Glomerular endothelial cell (primary cell): ENCODE measurements at regions not wholly inside any gene's neighbourhood (a gene's known extent, or its start where the extent isn't known, plus 50 kb on each side); places are given as distances from the start of the nearest gene placed in this dataset.

Experiments used
- DNase-seq: peaks from one replicate; pipeline ENCODE4 v3.0.0-alpha.2; 2011; ENCODE audit warnings: low read depth, low spot score; ENCODE audit errors: extremely low read depth

GRCh38 chr3:72698154-72698917, 149.9 kb downstream of the SHQ1 start:
- DNase-seq = no peak

DNA sequence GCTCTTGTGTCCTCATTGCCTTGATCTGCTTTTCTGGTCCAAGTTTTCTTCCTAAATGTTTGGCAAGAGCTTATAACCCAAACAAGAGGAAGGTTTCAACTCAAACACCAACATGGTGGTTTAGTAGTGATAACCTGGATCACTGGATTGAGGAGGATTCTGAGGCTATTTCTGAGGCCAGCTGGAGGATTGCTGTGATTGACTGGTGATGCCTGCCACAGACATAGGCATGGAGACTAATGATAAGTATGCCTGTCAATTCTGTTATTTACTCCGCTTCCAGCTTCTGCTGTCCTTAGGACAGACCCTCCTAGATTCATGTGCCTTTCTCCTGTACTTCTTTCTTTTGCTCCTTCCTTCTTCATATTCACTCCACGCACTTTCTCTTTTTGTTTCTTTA, 150.5 kb downstream of the SHQ1 start:
- DNase-seq = no peak

DNA sequence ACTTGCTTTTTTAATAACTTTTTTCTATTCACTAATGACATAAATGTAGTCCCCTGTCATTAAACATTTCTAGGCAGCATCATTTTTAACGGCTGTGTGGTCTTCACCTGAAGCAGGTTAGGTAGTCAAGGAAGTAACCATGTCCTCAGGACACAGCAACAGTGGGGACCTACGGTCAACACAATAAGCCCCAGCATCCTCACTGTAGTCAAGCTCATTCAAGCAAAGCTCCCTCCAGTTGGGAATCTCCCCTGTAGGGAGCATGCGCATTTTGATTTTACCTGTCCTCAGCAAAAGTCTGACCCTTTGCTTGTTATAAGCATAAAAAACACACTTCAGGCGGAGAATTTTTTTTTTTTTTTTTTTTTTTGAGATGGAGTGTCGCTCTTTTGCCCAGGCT, 151.4 kb downstream of the SHQ1 start:
- no peak for DNase-seq

GRCh38 chr3:72694398-72694797, 153.8 kb downstream of the SHQ1 start:
- no peak for DNase-seq

GRCh38 chr3:72692990-72693389, 155.3 kb downstream of the SHQ1 start:
- DNase-seq = no peak

DNA sequence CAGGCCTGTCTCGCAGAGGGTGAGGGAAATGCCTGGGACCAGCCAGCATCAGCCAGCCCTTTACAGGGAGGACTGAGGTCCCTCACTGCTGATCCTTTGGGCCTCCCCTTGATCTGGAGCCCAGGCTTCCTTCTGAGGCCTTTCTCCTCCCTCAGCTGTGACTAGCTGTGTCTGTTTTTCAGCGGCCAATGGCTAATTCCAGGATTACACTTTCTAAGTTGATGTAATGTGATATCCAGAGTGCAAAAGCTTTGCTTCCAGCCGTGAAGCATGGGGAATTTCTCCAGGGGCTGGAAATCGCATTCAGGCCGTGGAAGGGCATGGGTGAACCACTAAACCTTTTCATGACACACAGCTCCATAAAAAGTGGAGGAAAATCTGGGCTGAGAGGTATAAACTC, 157.6 kb downstream of the SHQ1 start:
- DNase-seq = no peak

GRCh38 chr3:72682936-72683452, 165.3 kb downstream of the SHQ1 start:
- DNase-seq = no peak

GRCh38 chr3:72681598-72681997, 166.6 kb downstream of the SHQ1 start:
- no peak for DNase-seq

DNA sequence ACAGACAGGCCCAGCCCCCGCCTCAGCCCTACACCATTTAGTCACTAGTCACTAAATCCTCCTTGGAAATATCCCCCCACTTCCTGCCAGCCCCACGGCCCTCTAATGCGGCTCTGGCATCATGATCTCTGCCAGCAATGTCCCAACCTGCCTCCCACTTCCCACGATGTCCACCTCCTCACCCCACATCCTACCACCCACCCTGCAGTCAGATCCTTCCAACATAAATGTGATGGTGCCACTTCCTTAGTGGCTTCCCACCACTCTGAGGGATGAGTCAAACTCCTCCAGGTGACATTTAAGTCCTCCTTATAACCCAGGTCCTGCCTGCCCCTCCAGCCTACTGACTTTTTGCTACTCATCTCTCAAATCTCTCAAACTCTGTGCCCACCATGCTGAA, 167.5 kb downstream of the SHQ1 start:
- no peak for DNase-seq

DNA sequence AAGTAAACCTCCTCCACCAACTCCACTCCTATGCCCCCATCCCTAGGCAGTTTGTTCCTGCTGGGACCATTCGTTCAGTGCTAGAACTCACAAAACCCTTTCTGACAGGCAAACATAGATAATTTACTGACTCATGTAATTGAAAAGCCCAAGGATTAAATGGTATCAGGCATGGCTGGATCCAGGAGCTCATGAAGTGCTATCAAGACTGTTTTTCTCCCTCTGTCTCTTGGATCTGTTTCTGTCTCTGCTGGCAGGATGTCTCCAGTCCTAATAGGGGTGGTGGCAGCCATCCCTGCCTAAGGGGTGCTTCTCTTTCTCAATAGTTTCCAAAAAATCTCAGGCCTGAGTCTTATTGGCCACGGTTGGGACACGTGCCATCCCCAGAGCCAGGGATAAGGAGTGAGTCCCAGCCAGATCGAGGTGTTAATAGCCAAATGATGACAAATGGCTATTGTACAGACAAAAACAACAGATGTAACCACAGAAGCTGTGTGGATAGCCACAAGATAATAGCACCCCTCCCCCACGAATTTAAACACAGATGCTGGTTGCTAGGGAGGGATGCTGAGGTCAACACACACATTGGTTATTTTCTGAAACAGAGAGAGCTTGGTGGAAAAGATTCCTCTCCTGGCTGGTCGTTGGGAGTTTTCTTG, 168.6 kb downstream of the SHQ1 start:
- DNase-seq = no peak

DNA sequence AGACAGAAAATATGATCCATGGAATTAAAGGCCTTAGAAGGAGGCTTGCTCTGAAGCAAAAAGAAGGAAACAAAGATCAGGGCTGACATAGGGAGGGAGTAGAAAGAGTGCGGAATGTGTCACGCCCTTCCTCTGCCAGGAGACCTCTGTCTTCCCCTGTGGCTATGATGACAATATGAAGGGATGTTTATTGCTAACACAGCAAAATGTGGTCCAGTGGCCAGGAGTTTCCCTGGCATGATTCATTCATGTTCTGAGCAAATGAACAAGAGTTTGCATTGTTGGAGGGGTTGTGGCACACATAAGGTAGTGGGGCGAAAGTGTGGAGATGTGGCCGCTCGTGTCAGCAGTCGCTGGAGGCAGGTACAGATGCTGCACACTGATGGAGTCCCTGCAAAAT, 169.4 kb downstream of the SHQ1 start:
- DNase-seq = no peak

DNA sequence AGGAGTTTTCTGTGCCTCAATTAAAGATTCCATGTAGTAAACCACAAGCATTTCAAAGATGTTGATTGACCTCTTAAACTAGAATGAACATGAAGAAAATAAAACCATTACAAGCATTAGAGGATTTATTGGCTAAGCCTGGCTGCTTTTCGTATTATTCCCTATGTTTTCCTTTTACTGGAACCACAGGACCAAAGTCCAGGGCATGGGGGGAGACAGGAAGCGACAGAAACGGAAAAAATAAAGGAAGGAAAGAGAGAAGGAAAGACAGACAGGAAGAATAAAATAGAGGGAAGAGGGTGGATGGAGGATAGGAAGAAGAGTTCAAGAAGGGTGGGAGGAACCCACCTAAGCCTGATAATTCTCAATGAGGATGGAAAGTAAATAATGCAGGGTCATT, 169.9 kb downstream of the SHQ1 start:
- no peak for DNase-seq

DNA sequence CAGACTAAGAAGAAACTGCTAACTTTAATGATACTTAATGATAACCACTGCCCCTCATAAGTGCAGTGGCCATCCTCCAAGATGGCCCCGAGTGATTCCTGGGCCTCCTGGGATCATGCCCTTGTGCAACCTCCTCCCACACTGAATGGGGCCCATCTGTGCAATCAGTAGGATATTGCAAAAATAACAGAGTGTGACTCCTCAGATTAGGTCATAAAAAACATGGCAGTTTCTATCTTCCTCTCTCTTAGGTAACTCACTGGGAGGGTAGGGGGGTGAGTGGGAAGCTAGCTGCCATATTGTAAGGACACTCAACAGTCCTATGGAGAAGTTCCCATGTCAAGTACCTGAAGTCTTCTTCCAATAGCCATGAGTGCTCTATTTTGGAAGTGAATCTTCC, 173.0 kb downstream of the SHQ1 start:
- DNase-seq = no peak

GRCh38 chr3:72673011-72673771, 175.1 kb downstream of the SHQ1 start:
- DNase-seq = no peak

DNA sequence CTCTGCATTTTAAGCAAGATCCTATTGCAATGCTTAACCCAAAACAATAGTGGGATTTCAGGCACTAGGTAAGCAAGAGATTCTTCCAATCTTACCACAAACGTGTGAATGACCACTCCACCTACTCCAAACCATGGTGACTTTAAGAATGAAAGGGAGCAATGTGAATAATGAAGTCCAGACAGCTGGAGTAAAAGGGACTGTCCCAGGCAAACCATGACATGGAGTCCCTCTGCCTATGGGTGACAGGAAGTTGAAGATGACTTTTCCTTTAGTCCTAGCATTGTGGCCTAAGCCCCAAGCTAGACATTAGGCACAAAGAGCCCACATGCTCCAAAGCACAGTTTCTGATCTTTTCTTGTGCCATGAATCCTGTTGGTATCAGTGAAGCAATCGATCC, 179.0 kb downstream of the SHQ1 start:
- no peak for DNase-seq

- no peak for DNase-seq
Measured at GRCh38 chr3:72666447-72666755, 181.8 kb downstream of the SHQ1 start.

GRCh38 chr3:72665701-72666446, 182.4 kb downstream of the SHQ1 start:
- peak; percentile 9 for DNase-seq

DNA sequence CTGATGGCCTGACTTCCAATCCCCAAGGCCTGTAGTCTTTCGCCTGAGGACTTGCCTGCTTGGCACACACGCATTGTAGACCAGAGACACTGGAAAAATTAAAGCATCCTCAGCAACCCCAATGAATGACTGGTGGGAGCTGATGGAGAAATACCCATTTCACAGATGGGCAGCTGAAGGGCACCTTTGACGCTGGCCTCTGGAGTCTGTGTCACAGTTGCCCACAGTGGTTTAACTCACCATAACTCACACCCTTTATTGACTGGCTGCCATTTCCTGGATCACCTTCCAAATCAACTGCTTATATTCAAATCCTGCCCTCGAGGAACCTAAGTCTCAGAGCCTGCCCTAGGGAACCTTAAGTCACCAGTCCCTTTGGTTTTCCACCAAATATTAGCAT, 183.1 kb downstream of the SHQ1 start:
- DNase-seq = no peak

GRCh38 chr3:72664184-72664975, 183.9 kb downstream of the SHQ1 start:
- DNase-seq = no peak

GRCh38 chr3:72663429-72663828, 184.8 kb downstream of the SHQ1 start:
- no peak for DNase-seq
